Left colon (tissue), 2 donors: ENCODE measurements at regions not wholly inside any gene's neighbourhood (a gene's known extent, or its start where the extent isn't known, plus 50 kb on each side); places are given as distances from the start of the nearest gene placed in this dataset.

ENCODE experiments used
- ATAC-seq: fragments of 200-7000 bp; cut with Tn5 transposase; one replicate; pipeline ENCODE4 v1.9.1; 2020; ENCODE audit warnings: mild to moderate bottlenecking, moderate library complexity
- DNase-seq, 2 donors: peaks; one replicate each; pipeline ENCODE4 v3.0.0-alpha.2; 2020
- intact Hi-C, 2 donors: fragments of 100-400 bp; cut with DNase I in 1 of 2; cut with micrococcal nuclease in 1 of 2; formaldehyde crosslinking; loops; one replicate each; pipeline versions ENCODE4 v1.11.2 to v1.14.0; 2022; cut with DNase I, micrococcal nuclease
- donor health status: DM: no; HTN: no; CAD: no.
- donor health status: DM: yes; HTN: yes; CAD: no.

GRCh38 chr4:136571315-136571714 lies 961.0 kb downstream of the PCDH18 start:
- intact Hi-C loops: no loop called here
- ATAC-seq (no peak), DNase-seq (no peak)

GRCh38 chr4:136562834-136563233 lies 969.5 kb downstream of the PCDH18 start:
- ATAC-seq: no peak
- DNase-seq: no peak
- intact Hi-C loops: no loop called here

- no peak for DNase-seq
- no peak for ATAC-seq
- intact Hi-C loops: no loop called here
Observed at GRCh38 chr4:136558940-136559494, 973.3 kb downstream of the PCDH18 start.

GRCh38 chr4:136557396-136557795 lies 974.9 kb downstream of the PCDH18 start:
- intact Hi-C loops: no loop called here
- DNase-seq (no peak), ATAC-seq (no peak)

GRCh38 chr4:136554033-136554432 lies 978.3 kb downstream of the PCDH18 start:
- ATAC-seq (no peak), DNase-seq (no peak)
- intact Hi-C loops: no loop called here

- no peak for DNase-seq
- intact Hi-C loops: no loop called here
- ATAC-seq: no peak
Observed at GRCh38 chr4:136551753-136552152, 980.5 kb downstream of the PCDH18 start.

- ATAC-seq (no peak), DNase-seq (no peak)
- intact Hi-C loops: no loop called here
Observed at GRCh38 chr4:136540747-136541146, 991.5 kb downstream of the PCDH18 start.

- ATAC-seq: no peak
- DNase-seq: no peak
- intact Hi-C loops: no loop called here
Observed at GRCh38 chr4:136528131-136528530, 1004.2 kb downstream of the PCDH18 start.

GRCh38 chr4:136526517-136526916 lies 1005.8 kb downstream of the PCDH18 start:
- ATAC-seq (no peak), DNase-seq (no peak)
- intact Hi-C loops: no loop called here

- intact Hi-C loops: no loop called here
- ATAC-seq: no peak
- DNase-seq: no peak
Observed at GRCh38 chr4:136524039-136524438, 1008.3 kb downstream of the PCDH18 start.

- ATAC-seq (no peak), DNase-seq (no peak)
- intact Hi-C loops: no loop called here
Observed at GRCh38 chr4:136516371-136516770, 1015.9 kb downstream of the PCDH18 start.

- DNase-seq (no peak), ATAC-seq (no peak)
- intact Hi-C loops: no loop called here
Observed at GRCh38 chr4:136505020-136505419, 1027.3 kb downstream of the PCDH18 start.

GRCh38 chr4:136495851-136496250 lies 1036.4 kb downstream of the PCDH18 start:
- intact Hi-C loops: no loop called here
- ATAC-seq: no peak
- DNase-seq: no peak

- ATAC-seq (no peak), DNase-seq (no peak)
- intact Hi-C loops: no loop called here
Observed at GRCh38 chr4:136495076-136495475, 1037.2 kb downstream of the PCDH18 start.

- intact Hi-C loops: no loop called here
- DNase-seq (no peak), ATAC-seq (peak; percentile 95)
Observed at GRCh38 chr4:136489101-136489500, 1043.2 kb downstream of the PCDH18 start.

GRCh38 chr4:136484996-136485395 lies 1047.3 kb downstream of the PCDH18 start:
- ATAC-seq: no peak
- intact Hi-C loops: no loop called here
- no peak for DNase-seq

- intact Hi-C loops: no loop called here
- DNase-seq: no peak
- no peak for ATAC-seq
Observed at GRCh38 chr4:136476753-136477152, 1055.5 kb downstream of the PCDH18 start.

GRCh38 chr4:136471051-136471450 lies 1061.2 kb downstream of the PCDH18 start:
- DNase-seq (no peak), ATAC-seq (no peak)
- intact Hi-C loops: no loop called here

- no peak for DNase-seq
- no peak for ATAC-seq
- intact Hi-C loops: no loop called here
Observed at GRCh38 chr4:136465691-136466090, 1066.6 kb downstream of the PCDH18 start.

GRCh38 chr4:136463941-136464340 lies 1068.4 kb downstream of the PCDH18 start:
- intact Hi-C loops: no loop called here
- DNase-seq: no peak
- no peak for ATAC-seq

GRCh38 chr4:136461533-136461932 lies 1070.8 kb downstream of the PCDH18 start:
- no peak for ATAC-seq
- no peak for DNase-seq
- intact Hi-C loops: no loop called here

GRCh38 chr4:136458326-136458725 lies 1074.0 kb downstream of the PCDH18 start:
- DNase-seq (no peak), ATAC-seq (no peak)
- intact Hi-C loops: no loop called here
